NCI-H82 (cell line): ENCODE measurements at regions not wholly inside any gene's neighbourhood (a gene's known extent, or its start where the extent isn't known, plus 50 kb on each side); places are given as distances from the start of the nearest gene placed in this dataset.

ENCODE experiments used
- DNase-seq: peaks from one replicate; lab custom pipeline; 2025; lab: John Stamatoyannopoulos, UW

DNA sequence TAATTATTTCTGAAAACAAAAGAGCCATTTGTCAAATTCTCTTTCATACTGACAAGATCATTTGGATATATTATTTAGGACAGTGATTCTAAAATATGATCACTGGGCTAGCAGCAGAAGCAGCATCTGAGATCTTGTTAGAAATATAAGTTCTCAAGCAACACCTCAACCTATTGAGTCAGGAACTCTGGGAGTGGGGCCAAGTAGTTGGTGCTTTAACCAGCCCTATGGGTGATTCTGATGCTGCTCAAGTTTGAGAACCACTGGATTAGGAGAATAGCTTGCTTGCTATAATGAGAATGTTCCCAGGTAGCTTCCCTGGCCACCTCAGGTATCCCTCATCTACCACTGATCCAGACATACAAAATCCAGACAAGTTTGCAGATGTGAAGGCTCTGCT, 466.9 kb upstream of the CELF4 start:
- no peak for DNase-seq

DNA sequence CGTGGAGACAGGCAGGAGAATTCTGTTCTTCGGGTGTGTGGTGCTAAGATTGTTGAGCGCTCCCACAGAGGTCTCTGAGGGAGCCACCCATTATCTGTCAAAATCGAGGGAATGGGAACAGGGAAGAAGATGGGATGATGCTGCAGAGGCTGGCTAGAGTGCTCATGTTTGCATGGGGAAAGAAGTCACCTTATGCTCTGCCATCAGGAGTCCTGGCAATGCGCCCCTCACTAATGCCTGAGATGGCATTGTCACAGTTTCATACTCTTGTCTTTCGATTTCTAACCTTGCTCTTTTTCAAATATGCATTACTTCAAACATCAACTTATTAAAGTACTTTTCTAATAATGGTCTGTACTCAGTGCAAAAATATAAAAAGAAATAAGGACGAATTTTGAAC, 463.3 kb upstream of the CELF4 start:
- no peak for DNase-seq

DNA sequence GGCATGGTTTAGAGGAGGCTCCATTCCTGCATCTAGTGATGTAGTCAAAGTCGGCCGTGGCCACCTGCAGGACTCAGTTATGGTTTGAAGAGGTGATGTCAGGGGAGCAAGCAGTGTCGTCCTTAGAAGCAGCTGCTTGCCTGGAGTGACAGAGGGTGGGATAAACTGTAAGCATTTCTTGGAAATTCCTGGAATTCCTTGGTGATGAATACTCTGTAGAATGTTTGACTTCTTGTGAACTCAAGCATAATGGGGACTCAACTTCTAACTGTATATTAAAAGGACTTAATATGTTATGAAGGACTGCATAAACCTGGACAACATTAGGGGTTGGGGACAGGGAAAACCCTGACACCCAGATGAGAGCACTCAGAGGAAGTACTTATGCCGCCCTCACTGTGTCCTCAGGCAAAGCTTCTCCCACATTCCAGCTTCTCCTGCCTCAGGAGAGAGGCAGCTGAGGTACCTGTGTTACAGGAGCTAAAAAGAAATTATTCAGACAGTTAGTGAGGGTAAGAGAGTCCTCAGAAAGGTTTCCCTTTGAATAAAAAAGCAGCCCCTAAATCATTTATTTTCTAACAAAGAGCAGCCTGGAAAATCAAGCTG, 459.9 kb upstream of the CELF4 start:
- DNase-seq, result no peak

DNA sequence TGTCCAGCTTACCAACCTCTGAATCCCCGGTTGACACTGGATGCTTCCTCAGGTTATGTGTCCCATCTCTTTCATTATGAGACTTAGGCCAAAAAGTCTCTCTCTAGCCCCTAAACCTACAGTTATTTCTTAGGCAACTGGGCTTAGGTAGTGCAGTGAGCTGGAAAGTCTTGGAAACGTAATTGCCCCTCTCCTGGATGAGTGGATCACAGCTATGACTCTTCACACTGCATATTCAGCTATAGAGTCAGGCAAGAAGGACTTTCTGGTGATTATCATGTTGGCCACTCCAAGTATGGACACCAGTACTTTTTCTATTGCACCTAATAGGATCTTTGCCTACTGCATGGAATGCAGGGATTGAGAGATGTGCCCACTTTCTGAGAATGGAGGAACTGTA, 458.3 kb upstream of the CELF4 start:
- no peak for DNase-seq

DNA sequence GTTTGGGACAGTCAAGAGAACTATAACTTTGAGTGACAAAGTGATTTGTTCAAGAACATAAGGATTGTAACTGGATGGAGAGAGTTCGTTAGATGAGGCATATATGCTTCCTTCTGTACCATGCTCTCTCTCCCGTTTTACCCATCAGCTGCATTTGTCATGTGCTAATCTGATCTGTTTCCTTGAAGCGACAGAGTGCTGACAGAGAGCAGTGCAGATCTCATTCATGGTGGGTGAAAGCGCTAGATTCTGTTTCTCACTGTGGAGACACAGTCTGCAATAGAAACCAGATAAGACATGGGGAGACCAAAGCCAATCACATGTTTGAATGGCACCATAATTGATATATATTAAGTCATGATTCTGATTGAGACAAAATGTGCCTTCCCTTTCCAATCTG, 456.6 kb upstream of the CELF4 start:
- DNase-seq, result no peak

DNA sequence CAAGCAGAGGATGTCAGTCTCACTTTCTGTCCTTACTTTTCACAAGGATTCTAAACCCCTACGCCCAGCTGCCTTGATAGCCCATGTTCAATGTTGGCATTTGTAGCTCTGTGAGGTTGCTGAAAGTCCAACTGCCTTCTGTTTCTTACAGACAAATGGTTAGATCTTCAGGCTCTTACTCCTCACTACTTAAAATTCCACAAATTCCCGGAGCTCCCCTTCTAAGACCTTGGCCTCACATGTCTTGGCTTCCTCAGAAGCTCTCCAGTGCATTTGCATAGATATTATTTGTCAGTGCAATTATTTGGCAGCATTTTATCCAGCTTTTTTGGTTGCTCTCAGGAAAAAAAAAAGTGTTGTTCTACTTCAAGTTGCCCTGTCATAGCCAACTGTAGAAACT, 453.7 kb upstream of the CELF4 start:
- DNase-seq, result no peak

DNA sequence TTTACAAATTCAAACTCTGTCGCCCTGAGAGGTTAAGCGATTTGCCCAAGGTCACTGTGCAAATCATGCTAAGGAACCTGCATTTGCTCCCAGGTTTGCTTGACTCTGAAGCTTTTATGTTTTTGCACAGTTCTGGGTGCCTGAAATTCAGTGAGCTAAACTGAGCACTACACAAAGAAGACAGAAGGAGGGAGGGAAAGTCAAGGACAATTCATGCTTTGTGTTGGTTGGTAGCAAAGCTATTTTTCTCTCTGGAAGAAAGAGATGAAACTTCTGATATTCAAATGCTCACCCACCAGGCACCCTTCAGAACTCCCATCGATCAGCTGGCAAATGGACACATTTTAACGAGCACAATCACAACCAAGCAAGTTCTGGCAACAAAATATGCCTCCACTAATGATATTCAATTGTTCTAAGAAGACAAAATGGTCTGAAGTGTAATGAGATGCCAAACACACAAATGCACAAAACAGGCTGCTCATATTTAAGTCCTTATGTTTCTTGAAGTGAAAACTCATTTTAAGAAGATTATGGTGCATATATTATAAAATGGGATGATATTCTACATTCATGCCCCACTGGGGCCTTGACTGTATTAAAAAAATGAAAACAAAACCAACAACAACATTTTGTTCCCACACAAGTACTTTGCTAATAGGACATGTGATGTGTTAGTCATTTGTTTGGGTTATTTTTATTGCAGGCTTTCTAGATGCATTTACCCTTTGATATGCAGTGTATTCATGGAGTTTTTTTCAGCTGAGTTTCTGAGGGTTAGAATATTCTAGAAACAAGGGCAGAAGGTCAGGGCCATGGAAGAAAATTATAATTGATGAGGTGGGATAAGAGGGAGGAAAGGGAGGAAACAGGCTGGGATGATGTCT, 445.6 kb upstream of the CELF4 start:
- DNase-seq, result no peak

DNA sequence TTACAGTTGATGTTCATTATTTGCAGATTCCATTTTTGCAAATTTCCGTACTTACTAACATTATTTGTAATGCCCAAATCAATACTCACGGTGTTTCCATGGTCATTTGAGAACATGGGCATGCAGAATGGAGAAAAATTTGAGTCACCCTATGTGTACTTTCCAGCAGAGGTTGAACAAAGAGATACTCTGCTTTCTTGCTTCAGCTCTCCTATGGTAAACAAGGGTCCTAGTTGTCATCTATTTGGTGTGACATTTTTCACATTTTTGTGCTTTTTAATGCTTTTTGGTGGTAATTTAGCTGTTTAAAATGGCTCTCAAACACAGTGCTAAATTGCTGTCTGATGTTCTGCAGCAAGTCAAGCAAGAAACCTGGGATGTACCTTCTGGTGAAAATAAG, 444.4 kb upstream of the CELF4 start:
- DNase-seq, result no peak

DNA sequence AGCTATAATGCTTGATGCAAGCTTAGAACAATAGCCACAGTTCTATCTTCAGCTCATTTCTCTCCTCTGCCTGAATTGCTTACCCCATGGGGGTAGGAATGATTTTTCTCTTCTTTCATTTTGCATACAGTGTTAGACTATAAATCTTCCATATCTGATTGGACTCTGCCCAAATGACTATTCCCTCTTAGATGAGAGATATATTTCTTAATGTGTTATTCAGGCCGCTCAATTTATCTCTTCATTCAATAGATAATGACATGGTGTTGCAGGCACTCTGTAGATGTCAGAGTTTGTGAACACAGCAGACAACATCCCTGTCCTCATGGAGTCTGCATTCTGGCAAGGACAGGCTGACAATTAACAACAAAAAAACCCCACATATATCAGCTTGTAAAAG, 443.7 kb upstream of the CELF4 start:
- DNase-seq, result no peak

DNA sequence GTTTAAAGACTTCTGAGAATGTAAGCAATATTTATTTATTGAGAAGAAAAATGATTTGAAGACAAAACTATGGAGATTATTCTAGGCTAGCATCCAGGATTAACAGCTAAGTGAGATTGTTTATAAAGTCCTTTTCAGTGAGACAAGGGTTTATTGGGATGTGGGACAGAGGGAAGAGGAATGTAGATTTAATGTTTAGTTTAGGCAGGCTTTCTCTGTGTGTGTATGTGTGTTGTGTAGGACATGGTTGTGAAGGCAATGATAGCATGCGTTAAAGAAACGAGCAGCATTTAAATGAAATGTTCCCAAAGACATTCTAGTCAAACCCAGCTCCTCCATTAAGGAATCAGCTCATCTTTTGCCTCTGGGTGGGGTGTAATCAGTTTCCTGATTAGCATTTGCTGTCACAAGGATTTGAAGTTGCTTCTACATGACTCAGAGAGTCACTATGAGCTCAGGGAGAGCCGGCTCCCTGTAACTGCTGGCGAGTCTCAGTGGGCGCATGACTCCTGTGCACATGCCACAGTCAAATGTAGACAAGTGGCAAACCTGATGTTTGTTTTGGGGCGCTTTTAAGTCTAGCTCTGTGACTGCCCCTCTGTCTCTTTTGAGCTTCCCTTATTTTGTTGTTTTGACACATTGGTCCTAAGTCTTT, 442.2 kb upstream of the CELF4 start:
- DNase-seq, result no peak

DNA sequence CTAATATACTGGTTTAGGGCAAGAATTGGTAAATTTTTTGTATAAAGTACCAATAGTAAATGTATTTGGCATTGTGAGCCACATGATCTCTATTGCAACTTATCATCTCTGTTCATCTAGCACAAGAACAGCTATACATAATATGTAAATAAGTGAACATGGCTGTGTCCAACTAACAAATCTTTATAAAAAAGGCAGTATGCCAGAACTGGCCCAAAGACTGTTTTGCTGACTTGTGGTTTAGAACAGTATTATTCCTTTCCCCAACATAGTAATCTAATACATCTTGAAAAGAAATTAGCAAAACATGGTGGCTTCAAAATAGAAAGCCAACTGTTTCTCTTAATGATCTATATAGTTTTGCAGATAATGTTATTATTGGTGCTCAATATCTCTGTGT, 441.4 kb upstream of the CELF4 start:
- no peak for DNase-seq

DNA sequence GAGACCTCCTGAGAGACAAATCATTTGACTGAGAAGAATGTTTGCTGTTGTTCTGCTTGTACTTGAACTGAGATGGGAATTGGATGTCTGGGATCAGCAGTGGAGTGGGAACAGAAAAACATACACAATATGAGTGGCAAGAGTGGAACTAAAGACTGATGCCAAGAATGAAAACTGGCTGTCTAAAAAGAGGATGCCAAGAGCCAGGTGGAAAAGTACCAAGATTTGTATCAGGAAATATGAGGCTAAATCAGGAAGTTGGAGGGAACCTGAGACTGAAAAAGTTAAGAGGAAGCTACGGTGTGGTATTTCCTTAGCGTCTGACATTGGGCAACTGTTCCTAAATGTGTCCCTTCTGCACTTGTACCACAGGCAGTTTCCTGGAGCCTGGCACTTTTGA, 440.9 kb upstream of the CELF4 start:
- no peak for DNase-seq

DNA sequence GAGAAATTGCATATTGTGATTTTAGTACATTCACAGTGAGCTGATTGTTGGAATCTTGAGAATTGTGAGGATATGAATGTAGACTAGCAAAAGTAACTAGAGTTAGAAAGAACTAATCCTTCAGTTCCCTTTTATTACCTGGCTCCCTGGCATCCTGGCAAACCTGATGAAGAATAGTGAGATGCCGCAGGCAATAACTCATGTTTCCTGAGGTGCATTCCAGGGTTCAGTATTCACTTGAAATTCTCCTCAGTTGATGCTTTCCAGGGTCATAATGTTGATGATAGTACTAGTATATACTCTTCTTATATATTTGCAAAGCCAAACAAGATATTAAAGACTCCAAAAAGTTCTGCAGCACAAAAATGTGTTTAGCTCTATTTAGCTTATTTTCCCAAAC, 432.1 kb upstream of the CELF4 start:
- DNase-seq, result no peak

DNA sequence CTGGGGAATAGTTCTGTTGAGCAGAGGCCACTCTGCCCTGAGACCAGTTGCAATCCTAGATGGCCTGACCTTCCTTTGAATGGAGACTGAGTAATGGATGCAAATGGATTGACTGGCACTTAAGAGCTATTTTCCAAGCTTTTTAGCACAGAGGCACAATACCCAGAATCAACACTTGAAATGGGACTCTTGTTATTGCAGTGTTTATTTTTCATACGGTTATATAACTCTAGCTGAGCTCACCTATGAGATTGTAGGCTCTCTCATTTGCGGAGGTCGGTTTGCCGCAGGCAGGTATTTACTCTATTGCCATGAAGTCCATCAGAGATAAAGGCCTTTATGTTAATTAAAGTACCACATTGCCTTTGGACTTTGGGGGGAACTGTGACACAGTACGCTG, 422.3 kb upstream of the CELF4 start:
- DNase-seq, result no peak

DNA sequence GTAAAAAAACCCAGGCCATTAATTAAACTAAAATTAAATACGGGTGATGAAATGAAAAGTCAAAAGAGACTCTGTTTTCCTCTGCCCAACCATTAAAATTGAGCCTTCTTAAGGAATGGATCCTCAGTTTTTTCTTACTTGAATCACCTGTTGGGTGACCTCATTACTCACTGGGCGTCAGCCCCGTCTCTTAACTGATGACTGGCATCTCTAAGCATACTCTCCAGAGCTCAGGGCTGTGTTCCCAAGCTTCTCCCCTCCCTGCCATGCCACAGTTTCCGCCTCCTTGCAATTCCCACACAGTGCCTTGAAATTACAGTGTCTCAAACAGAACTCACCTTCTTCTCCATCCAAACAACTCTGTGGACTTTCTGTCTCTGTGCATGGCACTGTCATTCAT, 421.1 kb upstream of the CELF4 start:
- DNase-seq, result no peak

DNA sequence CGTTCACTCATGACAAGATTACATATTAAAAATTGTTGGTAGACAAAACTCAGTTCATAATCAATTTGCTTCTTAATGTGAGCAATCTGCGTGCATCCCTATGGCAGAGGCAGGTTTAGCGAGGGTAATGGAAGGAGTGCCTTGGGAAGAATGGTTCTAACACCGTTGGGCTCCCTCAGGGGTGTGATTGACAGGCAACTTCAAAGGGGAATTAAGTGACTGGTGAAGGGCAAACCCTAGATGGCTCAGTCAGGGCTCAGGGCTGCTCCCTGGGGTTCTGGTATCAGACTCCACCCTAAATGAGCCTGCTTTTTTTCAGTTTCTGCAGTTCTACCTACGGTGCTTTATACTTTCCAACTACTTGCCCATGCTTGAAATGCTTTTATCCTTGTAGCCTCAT, 419.5 kb upstream of the CELF4 start:
- DNase-seq, result peak; percentile 37

DNA sequence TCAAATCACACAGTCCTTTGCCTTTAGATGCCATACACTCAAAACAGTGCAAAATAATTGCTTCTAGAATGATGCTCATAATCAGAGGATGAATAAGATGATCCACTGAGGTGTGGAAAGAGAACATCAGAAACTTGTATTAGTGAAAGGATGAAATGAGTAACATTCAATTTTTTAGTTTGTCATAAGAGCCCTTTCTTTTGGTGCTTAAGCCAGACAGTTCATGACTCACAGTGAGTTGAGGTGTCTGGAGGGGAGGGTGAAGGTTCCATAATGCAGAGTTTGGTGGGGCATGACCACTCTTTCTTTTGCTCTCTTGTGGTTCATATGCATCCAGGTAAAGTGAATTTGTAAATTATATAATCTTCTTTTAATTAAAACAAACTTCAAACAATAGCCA, 415.0 kb upstream of the CELF4 start:
- no peak for DNase-seq

DNA sequence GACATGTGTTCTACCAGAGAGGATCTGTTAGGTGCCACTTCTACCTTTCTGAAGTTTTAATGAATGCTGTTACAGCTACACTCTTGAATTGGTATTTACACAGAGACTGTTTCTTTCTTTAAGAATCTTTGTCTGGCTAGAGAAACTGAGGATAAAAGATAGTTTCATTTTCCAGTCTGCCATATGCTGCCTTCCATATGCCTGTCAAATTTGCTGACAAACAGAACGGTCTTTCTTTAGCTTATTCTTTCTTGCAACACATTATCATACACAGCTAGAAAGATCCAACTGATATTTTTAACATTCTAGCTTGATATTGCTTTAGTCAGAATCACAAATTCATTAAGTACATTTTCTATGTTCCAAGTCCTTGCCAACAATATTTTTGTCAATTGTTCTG, 409.8 kb upstream of the CELF4 start:
- no peak for DNase-seq

DNA sequence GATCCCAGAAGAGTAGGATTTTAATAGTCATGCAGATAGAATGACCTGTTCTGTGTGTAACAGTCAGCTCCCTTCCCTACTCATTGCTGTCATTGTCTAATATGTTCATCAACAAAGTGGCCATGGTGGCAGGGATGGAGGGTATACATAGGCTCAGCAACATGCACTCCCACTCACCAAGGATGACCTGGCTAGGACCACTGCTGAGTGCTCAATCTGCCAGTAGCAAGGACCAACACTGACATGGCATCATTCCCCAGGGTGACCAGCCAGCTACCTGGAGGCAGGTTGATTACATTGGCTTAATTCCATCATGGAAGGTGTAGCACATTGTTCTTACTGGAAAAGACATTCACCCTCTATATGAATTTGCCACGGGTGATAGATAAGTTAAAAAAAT, 401.7 kb upstream of the CELF4 start:
- no peak for DNase-seq

DNA sequence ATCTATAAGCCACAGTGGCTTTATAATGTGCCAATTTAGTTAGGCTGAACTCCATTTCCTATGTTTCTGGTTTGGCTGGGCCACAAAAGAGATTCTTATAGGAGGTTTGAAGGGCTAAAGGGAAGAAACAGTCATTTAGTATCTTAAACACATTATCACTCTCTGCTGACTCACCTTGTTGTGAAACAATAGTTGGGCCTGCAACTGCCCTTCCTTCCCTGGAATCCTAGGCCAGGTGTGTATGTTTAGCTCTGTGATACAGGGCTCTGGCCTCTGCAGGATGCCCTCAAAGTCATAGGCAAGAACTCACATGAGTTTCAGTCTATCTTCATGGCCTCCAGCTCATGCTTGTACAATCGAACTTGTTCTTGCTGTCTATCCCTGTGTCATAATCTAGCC, 400.0 kb upstream of the CELF4 start:
- DNase-seq, result no peak

DNA sequence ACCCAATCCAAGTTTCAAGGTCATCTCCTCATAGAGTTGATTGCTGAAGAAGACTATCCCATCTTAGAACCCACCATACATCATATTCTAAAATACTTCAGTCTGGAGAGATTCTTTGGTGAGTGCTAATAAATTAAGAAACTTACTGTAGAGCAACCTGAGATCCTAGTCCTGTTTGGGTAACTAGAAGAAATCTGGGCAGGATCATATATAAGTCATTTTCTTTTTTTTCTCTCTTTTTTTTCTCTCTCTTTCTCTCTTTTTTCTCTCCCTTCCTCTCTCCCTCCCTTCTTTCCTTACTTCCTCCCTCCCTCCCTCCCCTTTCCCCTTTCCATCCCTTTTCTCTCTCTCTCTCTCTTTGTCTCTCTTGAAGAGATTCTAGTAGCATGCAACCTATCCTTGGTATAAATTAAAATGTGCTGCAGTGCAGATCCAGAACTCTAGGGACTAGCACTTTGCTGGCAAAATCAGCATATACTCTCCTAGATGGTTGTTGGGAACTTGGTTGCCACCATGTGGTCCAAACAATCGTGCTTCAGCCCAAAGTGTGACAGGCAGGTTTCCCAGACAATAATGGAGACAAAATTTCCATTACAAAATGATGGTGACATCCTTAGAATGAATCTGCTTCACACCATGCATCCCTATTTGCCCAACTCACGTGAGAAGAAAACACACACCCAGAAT, 399.4 kb upstream of the CELF4 start:
- no peak for DNase-seq

DNA sequence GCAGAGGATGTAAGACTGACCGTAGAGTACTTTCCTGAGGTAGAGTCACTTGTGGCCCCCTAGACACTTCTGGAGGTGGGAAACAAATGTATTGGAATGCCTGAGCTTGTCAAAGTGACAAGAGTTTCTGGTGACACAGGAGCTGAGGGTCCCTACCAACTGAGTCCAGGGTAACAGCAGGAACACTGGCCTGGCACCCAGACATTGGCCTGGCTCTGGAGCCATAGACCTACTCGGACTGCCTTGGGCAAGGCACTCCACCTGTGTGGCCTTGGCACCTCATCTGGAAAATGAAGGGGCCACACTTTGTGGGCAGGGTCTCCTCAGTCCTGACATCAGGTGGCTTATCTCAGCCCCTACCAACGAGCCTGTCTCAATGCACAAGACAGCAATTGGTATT, 398.2 kb upstream of the CELF4 start:
- DNase-seq, result no peak
